Activated T-cell treated with anti-CD3 and anti-CD28 coated beads, Interleukin-2, amount 50 U/mL, for 72 hours (primary cell): ENCODE measurements at regions not wholly inside any gene's neighbourhood (a gene's known extent, or its start where the extent isn't known, plus 50 kb on each side); places are given as distances from the start of the nearest gene placed in this dataset.

ENCODE experiments used
- ATAC-seq, 2 donors: fragments of 150-1000 bp; cut with Tn5 transposase; replicated peaks in 1 of 2; 2 replicates each; pipeline ENCODE4 v1.10.0; 2021; ENCODE audit warnings: moderate library complexity in 2 of 2, mild to moderate bottlenecking in 1 of 2
- DNase-seq, 2 donors: peaks; one replicate each; pipeline ENCODE4 v3.0.0; 2021 to 2022; ENCODE audit warnings: mixed read lengths in 1 of 2
- H3K27ac Mint-ChIP-seq: one replicate; pipeline ENCODE4 v1.8.0; 2022; ENCODE audit warnings: mild to moderate bottlenecking, moderate library complexity, mixed read lengths
- H3K27me3 Mint-ChIP-seq: one replicate; pipeline ENCODE4 v1.8.0; 2022; ENCODE audit warnings: low read depth, mixed read lengths
- H3K36me3 Mint-ChIP-seq, 2 donors: one replicate each; pipeline ENCODE4 v1.8.0; 2022; ENCODE audit warnings: mixed read lengths in 2 of 2, mild to moderate bottlenecking in 1 of 2; ENCODE audit not compliant: insufficient read depth in 2 of 2
- H3K4me1 Mint-ChIP-seq: one replicate; pipeline ENCODE4 v1.8.0; 2022; ENCODE audit warnings: low read depth, mixed read lengths
- H3K4me3 Mint-ChIP-seq, 2 donors: one replicate each; pipeline ENCODE4 v1.8.0; 2022; ENCODE audit warnings: mild to moderate bottlenecking in 2 of 2, mixed read lengths in 2 of 2, moderate library complexity in 2 of 2
- H3K9me3 Mint-ChIP-seq, 2 donors: one replicate each; pipeline ENCODE4 v1.8.0; 2022; ENCODE audit warnings: mixed read lengths in 2 of 2

GRCh38 chr5:101877451-101877850 is 418.6 kb downstream of the SLCO4C1 start:
- Mint-ChIP-seq H3K4me1 (no peaks in the 10 kb centered on the region), H3K27ac (no peak overlapping the region), H3K4me3 (no peak overlapping the region), H3K9me3 (peaks cover 0 to 3% of the 10 kb centered on the region in 2 donors), H3K27me3 (no peaks in the 10 kb centered on the region), H3K36me3 (no peaks in the 10 kb centered on the region)
- no peak for ATAC-seq
- DNase-seq, result no peak

DNA sequence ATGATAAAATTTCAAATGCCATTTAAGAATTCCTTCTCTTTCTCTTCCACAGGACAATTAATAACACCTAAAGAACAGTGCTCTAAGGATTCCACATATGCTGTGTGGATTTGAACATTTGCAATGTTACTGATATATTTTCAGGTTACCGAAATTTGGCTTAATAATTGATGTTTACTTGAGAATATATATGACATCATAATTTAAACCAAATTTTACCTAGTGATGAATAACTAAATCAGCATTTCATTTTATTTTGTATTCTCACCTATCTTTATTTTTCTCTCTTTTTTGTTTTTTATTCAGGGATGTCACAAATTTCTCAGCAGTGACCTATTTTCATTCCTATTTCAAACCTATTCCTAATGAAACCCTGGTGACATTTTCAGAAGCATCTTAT is 429.6 kb downstream of the SLCO4C1 start:
- H3K4me3 Mint-ChIP-seq, result no peak overlapping the region
- H3K27ac Mint-ChIP-seq, result no peak overlapping the region
- no peaks in the 10 kb centered on the region for H3K36me3 Mint-ChIP-seq
- H3K9me3 Mint-ChIP-seq, result peaks cover 0 to 3% of the 10 kb centered on the region in 2 donors
- no peak for ATAC-seq
- H3K4me1 Mint-ChIP-seq, result no peaks in the 10 kb centered on the region
- DNase-seq, result no peak
- H3K27me3 Mint-ChIP-seq, result no peaks in the 10 kb centered on the region

- no peaks in the 10 kb centered on the region for H3K27me3 Mint-ChIP-seq
- no peaks in the 10 kb centered on the region for H3K4me1 Mint-ChIP-seq
- H3K9me3 Mint-ChIP-seq, result peaks cover 2 to 7% of the 10 kb centered on the region in 2 donors
- H3K4me3 Mint-ChIP-seq, result no peak overlapping the region
- DNase-seq (no peak), ATAC-seq (no peak)
- H3K36me3 Mint-ChIP-seq, result no peaks in the 10 kb centered on the region
- no peak overlapping the region for H3K27ac Mint-ChIP-seq
Measured at GRCh38 chr5:101860563-101860962, 435.5 kb downstream of the SLCO4C1 start.

GRCh38 chr5:101860145-101860544 is 435.9 kb downstream of the SLCO4C1 start:
- H3K4me3 Mint-ChIP-seq, result no peak overlapping the region
- peaks cover 2 to 7% of the 10 kb centered on the region in 2 donors for H3K9me3 Mint-ChIP-seq
- H3K27ac Mint-ChIP-seq, result no peak overlapping the region
- no peak for ATAC-seq
- no peaks in the 10 kb centered on the region for H3K27me3 Mint-ChIP-seq
- H3K36me3 Mint-ChIP-seq, result no peaks in the 10 kb centered on the region
- no peak for DNase-seq
- H3K4me1 Mint-ChIP-seq, result no peaks in the 10 kb centered on the region

- H3K27me3 Mint-ChIP-seq, result no peaks in the 10 kb centered on the region
- no peak overlapping the region for H3K4me3 Mint-ChIP-seq
- no peaks in the 10 kb centered on the region for H3K36me3 Mint-ChIP-seq
- peaks cover 5 to 7% of the 10 kb centered on the region in 2 donors for H3K9me3 Mint-ChIP-seq
- no peaks in the 10 kb centered on the region for H3K4me1 Mint-ChIP-seq
- ATAC-seq (no peak), DNase-seq (no peak)
- no peak overlapping the region for H3K27ac Mint-ChIP-seq
Measured at GRCh38 chr5:101846496-101846895, 449.6 kb downstream of the SLCO4C1 start.

DNA sequence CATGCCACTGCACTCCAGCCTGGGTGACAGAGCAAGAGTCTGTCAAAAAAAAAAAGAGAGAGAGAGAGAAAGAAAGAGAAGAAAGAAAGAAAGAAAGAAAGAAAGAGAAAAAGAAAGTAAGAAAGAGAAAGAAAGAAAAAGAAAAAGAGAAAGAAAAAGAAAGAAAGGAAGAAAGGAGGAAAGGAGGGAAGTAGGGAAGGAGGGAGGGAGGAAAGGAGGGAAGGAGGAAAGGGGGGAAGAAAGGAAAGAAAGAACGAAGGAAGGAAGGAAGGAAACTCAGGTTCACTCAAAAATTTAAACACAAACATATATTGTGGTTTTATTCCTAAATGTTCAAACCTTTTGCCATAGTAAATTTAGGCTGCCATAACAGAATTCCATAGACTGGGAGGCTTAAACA is 453.0 kb downstream of the SLCO4C1 start:
- no peaks in the 10 kb centered on the region for H3K4me1 Mint-ChIP-seq
- ATAC-seq, result no peak
- DNase-seq, result no peak

DNA sequence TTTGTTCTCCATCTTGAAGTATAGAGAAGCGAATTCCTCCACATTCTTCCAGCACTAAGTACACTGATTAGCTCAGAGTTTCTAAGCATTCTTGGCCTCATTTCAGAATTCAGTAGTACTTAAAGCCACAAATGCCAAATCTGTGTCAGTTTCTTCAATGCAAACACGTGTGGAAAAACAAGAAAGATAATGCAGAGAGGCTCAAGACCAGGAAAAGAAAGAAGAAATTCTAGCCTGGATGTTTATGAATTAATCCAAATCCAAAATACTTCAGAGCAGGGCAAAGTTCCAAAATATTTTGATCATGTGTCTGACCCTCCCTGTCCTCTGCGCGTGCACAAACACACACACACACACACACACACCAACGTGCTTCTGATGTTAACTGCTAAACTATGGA is 457.6 kb downstream of the SLCO4C1 start:
- H3K9me3 Mint-ChIP-seq, result peaks cover 2 to 3% of the 10 kb centered on the region in 2 donors
- no peak overlapping the region for H3K27ac Mint-ChIP-seq
- ATAC-seq (no peak), DNase-seq (no peak)
- no peak overlapping the region for H3K4me3 Mint-ChIP-seq
- no peaks in the 10 kb centered on the region for H3K36me3 Mint-ChIP-seq
- H3K4me1 Mint-ChIP-seq, result no peaks in the 10 kb centered on the region
- no peaks in the 10 kb centered on the region for H3K27me3 Mint-ChIP-seq

More for the DNA sequence above, 453.0 kb downstream of the SLCO4C1 start:
- H3K4me3 Mint-ChIP-seq, result no peak overlapping the region
- H3K27ac Mint-ChIP-seq, result no peak overlapping the region
- no peaks in the 10 kb centered on the region for H3K27me3 Mint-ChIP-seq
- H3K36me3 Mint-ChIP-seq, result no peaks in the 10 kb centered on the region
- peaks cover 5 to 7% of the 10 kb centered on the region in 2 donors for H3K9me3 Mint-ChIP-seq

DNA sequence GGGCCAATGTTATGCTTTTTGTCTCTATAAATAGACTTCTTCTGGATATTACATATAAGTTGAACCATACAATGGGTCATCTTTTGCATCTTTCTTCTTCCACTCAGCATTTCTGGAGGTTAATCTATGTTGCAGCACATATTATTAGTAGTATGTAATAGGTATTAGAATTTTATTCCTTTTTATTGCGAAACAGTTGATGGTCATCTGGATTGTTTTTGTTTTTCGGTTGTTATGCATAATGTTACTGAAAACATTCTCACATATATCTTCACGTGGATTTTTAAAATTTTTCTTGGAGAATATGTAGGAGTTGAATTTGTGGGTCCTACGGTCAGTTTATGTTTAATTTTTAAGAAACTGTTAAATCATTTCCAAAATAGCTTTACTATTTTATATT is 466.8 kb downstream of the SLCO4C1 start:
- no peak for ATAC-seq
- Mint-ChIP-seq H3K27me3 (no peaks in the 10 kb centered on the region), H3K4me1 (no peaks in the 10 kb centered on the region), H3K36me3 (no peaks in the 10 kb centered on the region), H3K27ac (no peak overlapping the region), H3K4me3 (no peak overlapping the region), H3K9me3 (peaks cover 7 to 9% of the 10 kb centered on the region in 2 donors)
- no peak for DNase-seq

DNA sequence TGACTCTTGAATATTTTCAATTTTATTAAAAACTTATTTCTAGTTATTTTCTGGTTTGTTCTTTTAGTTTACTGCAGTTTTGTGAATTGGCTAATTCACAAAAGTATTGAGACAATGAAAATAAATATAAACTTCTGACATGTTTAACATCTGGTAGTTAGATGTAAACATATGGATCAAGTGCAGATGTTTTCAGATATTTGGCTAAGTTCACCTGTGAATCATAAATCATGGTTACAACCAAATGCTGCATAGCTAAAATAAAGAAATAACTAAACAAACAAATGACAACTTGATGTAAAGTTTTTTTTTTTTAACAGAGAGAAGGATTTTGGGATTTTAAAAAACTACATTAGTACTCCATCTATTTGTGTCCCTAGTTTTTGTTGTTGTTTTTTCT is 484.6 kb downstream of the SLCO4C1 start:
- no peaks in the 10 kb centered on the region for H3K4me1 Mint-ChIP-seq
- no peak overlapping the region for H3K27ac Mint-ChIP-seq
- H3K9me3 Mint-ChIP-seq, result no peaks in the 10 kb centered on the region
- H3K4me3 Mint-ChIP-seq, result no peak overlapping the region
- no peaks in the 10 kb centered on the region for H3K27me3 Mint-ChIP-seq
- H3K36me3 Mint-ChIP-seq, result no peaks in the 10 kb centered on the region
- DNase-seq (no peak), ATAC-seq (no peak)

- ATAC-seq (no peak), DNase-seq (no peak)
- no peaks in the 10 kb centered on the region for H3K36me3 Mint-ChIP-seq
- H3K9me3 Mint-ChIP-seq, result no peaks in the 10 kb centered on the region
- H3K4me1 Mint-ChIP-seq, result no peaks in the 10 kb centered on the region
- no peaks in the 10 kb centered on the region for H3K27me3 Mint-ChIP-seq
- no peak overlapping the region for H3K4me3 Mint-ChIP-seq
- no peak overlapping the region for H3K27ac Mint-ChIP-seq
Measured at GRCh38 chr5:101806410-101806809, 489.7 kb downstream of the SLCO4C1 start.

GRCh38 chr5:101796427-101796826 is 499.7 kb downstream of the SLCO4C1 start:
- Mint-ChIP-seq H3K4me3 (no peak overlapping the region), H3K27ac (no peak overlapping the region), H3K4me1 (no peaks in the 10 kb centered on the region), H3K27me3 (no peaks in the 10 kb centered on the region), H3K36me3 (no peaks in the 10 kb centered on the region), H3K9me3 (peaks cover 0 to 8% of the 10 kb centered on the region in 2 donors)
- DNase-seq, result no peak
- ATAC-seq, result no peak

DNA sequence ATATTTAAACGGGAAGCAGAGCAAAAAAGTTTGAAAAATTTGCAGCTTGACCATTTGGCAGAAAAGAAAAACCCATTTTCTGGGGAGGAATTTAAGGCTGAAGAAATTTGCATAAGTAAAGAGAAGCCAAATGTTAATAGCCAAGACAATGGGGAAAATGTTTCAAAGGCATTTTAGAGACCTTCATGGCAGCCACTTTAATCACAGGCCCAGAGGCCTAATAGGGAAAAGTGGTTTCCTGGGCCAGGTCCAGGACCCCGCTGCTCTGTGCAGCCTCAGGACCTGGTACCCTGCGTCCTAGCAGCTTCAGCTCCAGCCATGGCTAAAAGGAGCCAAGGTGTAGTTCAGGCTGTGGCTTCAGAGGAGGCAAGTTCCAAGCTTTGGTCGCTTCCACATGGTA is 507.3 kb downstream of the SLCO4C1 start:
- no peak for DNase-seq
- peaks cover 0 to 4% of the 10 kb centered on the region in 2 donors for H3K9me3 Mint-ChIP-seq

GRCh38 chr5:101785090-101785489 is 511.0 kb downstream of the SLCO4C1 start:
- H3K4me1 Mint-ChIP-seq, result no peaks in the 10 kb centered on the region
- H3K27ac Mint-ChIP-seq, result no peak overlapping the region
- no peak overlapping the region for H3K4me3 Mint-ChIP-seq

More for the DNA sequence above, 507.3 kb downstream of the SLCO4C1 start:
- no peaks in the 10 kb centered on the region for H3K36me3 Mint-ChIP-seq
- no peak overlapping the region for H3K4me3 Mint-ChIP-seq
- no peaks in the 10 kb centered on the region for H3K4me1 Mint-ChIP-seq
- no peak for ATAC-seq
- H3K27me3 Mint-ChIP-seq, result no peaks in the 10 kb centered on the region
- H3K27ac Mint-ChIP-seq, result no peak overlapping the region

DNA sequence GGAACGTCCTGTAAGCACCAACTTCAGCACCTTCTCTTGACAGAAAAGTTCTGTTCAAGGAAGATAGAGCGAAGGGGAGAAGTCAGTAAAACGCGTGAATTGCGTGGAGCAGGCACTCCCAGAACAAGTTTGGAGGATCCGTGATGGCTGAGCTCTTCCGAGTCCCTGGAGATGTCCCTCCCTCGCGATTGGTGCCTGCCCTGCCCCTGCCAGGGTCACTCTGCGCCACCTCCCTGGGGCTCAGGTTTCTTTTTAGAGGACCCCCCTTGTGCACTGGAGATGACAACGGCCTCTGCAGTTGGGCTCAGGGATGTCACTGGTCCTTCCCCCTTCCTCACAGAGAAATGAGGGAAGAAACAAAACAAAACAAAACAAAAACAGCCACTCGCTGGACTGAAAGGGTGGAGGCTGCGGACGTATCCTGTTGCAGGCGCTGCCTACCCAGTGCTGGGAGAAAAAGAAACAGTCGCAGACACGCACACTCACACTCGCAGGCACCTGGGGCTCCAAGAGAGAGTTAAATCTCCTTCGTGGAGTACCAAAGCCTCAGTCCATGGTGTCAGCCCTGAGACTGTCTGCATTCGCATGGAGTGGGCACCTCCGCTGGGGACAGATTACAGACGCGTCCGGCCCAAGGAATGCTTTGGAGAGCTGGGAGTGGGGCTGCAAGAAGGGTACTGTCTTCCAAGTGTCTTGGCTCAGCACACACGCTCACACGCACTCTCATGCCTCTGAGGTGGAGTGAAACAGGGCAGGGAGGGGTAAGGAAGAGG is 512.7 kb downstream of the SLCO4C1 start:
- no peak overlapping the region for H3K27ac Mint-ChIP-seq
- ATAC-seq (no peak), DNase-seq (no peak)
- H3K36me3 Mint-ChIP-seq, result no peaks in the 10 kb centered on the region
- H3K9me3 Mint-ChIP-seq, result peaks cover 0 to 3% of the 10 kb centered on the region in 2 donors
- no peak overlapping the region for H3K4me3 Mint-ChIP-seq
- no peaks in the 10 kb centered on the region for H3K4me1 Mint-ChIP-seq
- no peaks in the 10 kb centered on the region for H3K27me3 Mint-ChIP-seq

More at GRCh38 chr5:101785090-101785489, 511.0 kb downstream of the SLCO4C1 start:
- H3K9me3 Mint-ChIP-seq, result no peaks in the 10 kb centered on the region
- ATAC-seq (no peak), DNase-seq (no peak)
- no peaks in the 10 kb centered on the region for H3K36me3 Mint-ChIP-seq
- H3K27me3 Mint-ChIP-seq, result no peaks in the 10 kb centered on the region
